Glutamatergic neuron (in vitro differentiated cells): ENCODE measurements at regions not wholly inside any gene's neighbourhood (a gene's known extent, or its start where the extent isn't known, plus 50 kb on each side); places are given as distances from the start of the nearest gene placed in this dataset.
"Not testable (repeated sequence)": the region's sequence is repeated elsewhere in the genome, so short reads cannot be mapped to it uniquely, and the experiment has no call there.

ENCODE experiments used
- DNase-seq: peaks from one replicate; pipeline ENCODE4 v3.0.0; 2022
- H3K27ac Mint-ChIP-seq: one replicate; pipeline ENCODE4 v1.8.0; 2020; ENCODE audit warnings: mild to moderate bottlenecking, mixed read lengths, inconsistent platforms; ENCODE audit not compliant: unreplicated experiment
- H3K27me3 Mint-ChIP-seq: one replicate; pipeline ENCODE4 v1.8.0; 2020; ENCODE audit warnings: mild to moderate bottlenecking, moderate library complexity, mixed read lengths, inconsistent platforms; ENCODE audit not compliant: unreplicated experiment
- H3K36me3 Mint-ChIP-seq: one replicate; pipeline ENCODE4 v1.8.0; 2020; ENCODE audit warnings: mild to moderate bottlenecking, mixed read lengths, inconsistent platforms; ENCODE audit not compliant: unreplicated experiment
- H3K4me1 Mint-ChIP-seq: one replicate; pipeline ENCODE4 v1.8.0; 2020; ENCODE audit warnings: mild to moderate bottlenecking, low read depth, mixed read lengths, inconsistent platforms; ENCODE audit not compliant: unreplicated experiment
- H3K4me3 Mint-ChIP-seq: one replicate; pipeline ENCODE4 v1.8.0; 2020; ENCODE audit warnings: mild to moderate bottlenecking, mixed read lengths, inconsistent platforms; ENCODE audit not compliant: unreplicated experiment
- H3K9me3 Mint-ChIP-seq: one replicate; pipeline ENCODE4 v1.8.0; 2020; ENCODE audit warnings: mild to moderate bottlenecking, moderate library complexity, mixed read lengths, inconsistent platforms; ENCODE audit not compliant: unreplicated experiment
- TF ChIP-seq, protein P1 (sequence below): fragments of 200-600 bp; sonication (generic); IDR thresholded peaks from one replicate; pipeline ENCODE4 v1.5.0; 2021; ENCODE audit not compliant: partially characterized antibody, unreplicated experiment

DNA sequence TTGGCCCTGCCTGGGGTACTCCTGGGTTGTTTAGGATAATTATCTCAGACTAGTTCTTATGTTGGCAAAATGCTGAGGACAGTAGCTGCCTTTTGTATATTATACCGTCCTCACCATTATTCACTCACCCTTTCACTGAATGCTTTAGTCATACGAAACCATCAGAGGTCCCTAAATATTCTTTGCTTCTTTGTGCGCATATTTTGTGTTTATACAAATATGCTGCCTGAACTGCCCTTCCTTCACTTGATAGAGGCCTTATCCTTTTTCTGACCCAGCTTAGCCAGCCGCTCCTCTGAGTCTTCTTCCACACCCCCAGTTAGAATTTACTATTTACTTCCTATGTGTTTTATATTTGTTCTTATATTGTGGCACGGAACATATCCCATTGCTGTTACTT lies 70.2 kb upstream of the OSBPL3 start:
- H3K4me3 Mint-ChIP-seq: no peak overlapping the region
- no peaks in the 10 kb centered on the region for H3K36me3 Mint-ChIP-seq
- no peaks in the 10 kb centered on the region for H3K9me3 Mint-ChIP-seq
- TF ChIP-seq, protein P1, sequence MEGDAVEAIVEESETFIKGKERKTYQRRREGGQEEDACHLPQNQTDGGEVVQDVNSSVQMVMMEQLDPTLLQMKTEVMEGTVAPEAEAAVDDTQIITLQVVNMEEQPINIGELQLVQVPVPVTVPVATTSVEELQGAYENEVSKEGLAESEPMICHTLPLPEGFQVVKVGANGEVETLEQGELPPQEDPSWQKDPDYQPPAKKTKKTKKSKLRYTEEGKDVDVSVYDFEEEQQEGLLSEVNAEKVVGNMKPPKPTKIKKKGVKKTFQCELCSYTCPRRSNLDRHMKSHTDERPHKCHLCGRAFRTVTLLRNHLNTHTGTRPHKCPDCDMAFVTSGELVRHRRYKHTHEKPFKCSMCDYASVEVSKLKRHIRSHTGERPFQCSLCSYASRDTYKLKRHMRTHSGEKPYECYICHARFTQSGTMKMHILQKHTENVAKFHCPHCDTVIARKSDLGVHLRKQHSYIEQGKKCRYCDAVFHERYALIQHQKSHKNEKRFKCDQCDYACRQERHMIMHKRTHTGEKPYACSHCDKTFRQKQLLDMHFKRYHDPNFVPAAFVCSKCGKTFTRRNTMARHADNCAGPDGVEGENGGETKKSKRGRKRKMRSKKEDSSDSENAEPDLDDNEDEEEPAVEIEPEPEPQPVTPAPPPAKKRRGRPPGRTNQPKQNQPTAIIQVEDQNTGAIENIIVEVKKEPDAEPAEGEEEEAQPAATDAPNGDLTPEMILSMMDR: no peak
- DNase-seq: no peak
- no peaks in the 10 kb centered on the region for H3K27me3 Mint-ChIP-seq
- no peaks in the 10 kb centered on the region for H3K4me1 Mint-ChIP-seq
- no peak overlapping the region for H3K27ac Mint-ChIP-seq

DNA sequence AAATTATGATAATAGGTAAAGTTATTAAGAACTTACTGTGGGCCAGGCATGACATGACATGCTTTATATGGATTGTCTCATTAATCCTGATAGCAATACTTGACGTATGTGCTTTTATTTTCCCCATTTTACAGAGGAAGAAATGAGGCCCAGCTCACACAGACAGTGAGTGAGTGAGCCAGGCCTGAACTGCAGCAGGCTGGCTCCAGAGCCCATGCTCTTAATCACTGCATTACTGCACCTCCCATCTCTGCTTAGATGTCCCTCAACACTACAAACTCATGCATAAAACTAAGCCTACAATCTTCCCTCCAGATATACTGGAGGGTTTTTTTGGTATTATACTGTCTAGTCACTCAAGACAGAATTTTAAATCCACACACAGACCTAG lies 68.5 kb upstream of the OSBPL3 start:
- H3K4me3 Mint-ChIP-seq: no peak overlapping the region
- H3K27ac Mint-ChIP-seq: no peak overlapping the region
- no peaks in the 10 kb centered on the region for H3K4me1 Mint-ChIP-seq
- DNase-seq: no peak
- H3K36me3 Mint-ChIP-seq: no peaks in the 10 kb centered on the region
- no peaks in the 10 kb centered on the region for H3K27me3 Mint-ChIP-seq
- no peaks in the 10 kb centered on the region for H3K9me3 Mint-ChIP-seq
- TF ChIP-seq, protein P1: no peak

DNA sequence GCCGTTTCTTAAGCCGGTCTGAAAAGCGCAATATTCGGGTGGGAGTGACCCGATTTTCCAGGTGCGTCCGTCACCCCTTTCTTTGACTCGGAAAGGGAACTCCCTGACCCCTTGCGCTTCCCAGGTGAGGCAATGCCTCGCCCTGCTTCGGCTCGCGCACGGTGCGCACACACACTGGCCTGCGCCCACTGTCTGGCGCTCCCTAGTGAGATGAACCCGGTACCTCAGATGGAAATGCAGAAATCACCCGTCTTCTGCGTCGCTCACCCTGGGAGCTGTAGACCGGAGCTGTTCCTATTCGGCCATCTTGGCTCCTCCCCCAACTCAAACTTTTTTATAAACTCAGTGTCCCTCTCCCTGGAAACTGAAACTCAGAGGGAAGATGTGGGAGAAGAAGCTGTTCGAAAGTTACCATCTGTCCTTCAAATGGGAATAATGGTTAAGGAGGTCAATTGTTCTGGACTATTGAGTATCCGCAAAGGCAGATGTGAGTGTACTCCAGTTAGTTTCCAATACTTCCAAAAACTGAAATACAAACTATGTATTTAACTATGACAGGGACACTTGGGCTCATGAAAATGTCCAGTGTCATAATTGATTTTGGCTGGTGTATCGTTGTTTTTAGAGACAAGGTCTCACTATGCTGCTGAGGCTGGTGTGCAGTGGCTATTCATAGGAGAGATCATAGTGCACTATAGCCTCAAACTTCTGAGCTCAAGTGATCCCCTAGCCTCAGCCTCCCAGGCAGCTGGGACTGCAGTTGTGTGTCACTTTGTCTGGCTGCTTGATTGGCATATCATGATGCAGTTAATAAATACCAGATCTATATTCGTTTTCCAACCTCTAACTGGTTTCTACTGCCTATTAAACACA lies 67.8 kb upstream of the OSBPL3 start:
- not testable (repeated sequence) for H3K9me3 Mint-ChIP-seq, H3K4me1 Mint-ChIP-seq, H3K27me3 Mint-ChIP-seq, DNase-seq, H3K36me3 Mint-ChIP-seq, H3K27ac Mint-ChIP-seq
- peak overlapping the region; percentile 19 for H3K4me3 Mint-ChIP-seq

DNA sequence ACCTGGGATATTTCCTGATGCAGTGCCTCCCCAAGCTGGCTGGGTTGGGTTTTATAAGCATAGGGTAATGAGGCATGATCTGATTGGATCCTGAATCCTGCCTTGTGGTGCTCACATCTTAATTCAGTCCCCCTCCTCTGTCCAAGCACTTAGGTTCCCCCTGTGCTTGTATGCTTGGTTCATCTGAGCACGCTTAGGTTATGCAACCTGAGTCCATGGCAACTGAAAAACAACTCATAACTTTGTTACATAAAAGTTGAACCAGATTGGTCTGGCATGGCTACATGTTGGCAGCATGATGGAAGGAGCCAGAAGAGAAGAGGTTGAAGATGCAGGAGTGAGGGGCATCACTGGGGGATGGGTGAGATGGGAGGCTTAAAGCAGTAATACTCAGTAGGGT lies 57.3 kb upstream of the OSBPL3 start:
- H3K9me3 Mint-ChIP-seq: peaks cover 3% of the 10 kb centered on the region

DNA sequence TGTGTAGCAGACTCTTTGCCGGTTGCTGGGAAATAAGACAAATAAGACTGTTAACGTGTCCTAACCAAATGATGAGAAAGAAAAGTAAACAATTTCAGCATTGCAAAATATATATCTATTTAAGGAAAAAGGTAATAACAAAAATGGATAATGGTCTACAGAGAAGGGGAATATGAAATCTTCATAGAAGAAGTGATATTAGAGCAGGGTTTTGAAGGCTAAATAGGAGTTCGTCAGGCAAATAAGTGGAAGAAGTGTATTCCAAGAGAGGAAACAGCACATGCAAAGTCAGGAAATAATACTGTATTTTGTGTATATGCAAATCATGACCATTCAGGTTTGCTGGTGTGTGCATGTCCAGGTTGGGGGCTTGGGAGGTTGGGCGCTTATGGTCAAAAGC lies 55.3 kb upstream of the OSBPL3 start:
- Mint-ChIP-seq H3K4me3 (no peak overlapping the region), H3K36me3 (peaks cover 10% of the 10 kb centered on the region), H3K27ac (no peak overlapping the region), H3K9me3 (peaks cover 3% of the 10 kb centered on the region), H3K27me3 (no peaks in the 10 kb centered on the region), H3K4me1 (no peaks in the 10 kb centered on the region)
- DNase-seq: no peak
- TF ChIP-seq, protein P1: no peak

More for the DNA sequence above, 57.3 kb upstream of the OSBPL3 start:
- Mint-ChIP-seq H3K27ac (no peak overlapping the region), H3K36me3 (peaks cover 10% of the 10 kb centered on the region), H3K4me3 (no peak overlapping the region), H3K27me3 (no peaks in the 10 kb centered on the region), H3K4me1 (no peaks in the 10 kb centered on the region)
- no peak for DNase-seq
- TF ChIP-seq, protein P1: no peak
